ENCODE measurements at regions not wholly inside any gene's neighbourhood (a gene's known extent, or its start where the extent isn't known, plus 50 kb on each side); places are given as distances from the start of the nearest gene placed in this dataset.

- Histone ChIP-seq H3K27ac (ENCODE audit: low read length) (peak overlapping the region; percentile 67), H3K27me3 (ENCODE audit: control insufficient read depth, insufficient read depth, low read length) (no peaks in the 10 kb centered on the region), H3K4me1 (ENCODE audit: control insufficient read depth, insufficient read depth, low read length) (peaks cover 70% of the 10 kb centered on the region), H3K4me3 (ENCODE audit: low read depth in 2 of 2, low read length in 2 of 2) (no peak overlapping the region), H3K9me3 (ENCODE audit: control insufficient read depth, insufficient read depth, low read depth, low read length) (no peaks in the 10 kb centered on the region), H3K36me3 (ENCODE audit: control insufficient read depth, insufficient read depth, low read length) (no peaks in the 10 kb centered on the region)
- BruUV-seq (replicated peaks) = no TSS peak
- intact Hi-C loops (cut with micrococcal nuclease; ENCODE audit: unreplicated experiment) (no loop called here), in situ Hi-C loops (cut with HindIII; ENCODE audit: low pct_unique_long_range_greater_than_20kb, low sequenced_read_pairs) (no loop called here)
- CTCF ChIA-PET = no interaction called here
- DNase-seq (ENCODE audit: low read depth, low spot score) (no peak), ATAC-seq (no peak)
- TF ChIP-seq TCF7L2 (IDR thresholded peaks at IDR 0.05; ENCODE audit: low read depth, low read length) (no peak), CTCF (IDR thresholded peaks at IDR 0.05) (no peak), SIN3A (IDR thresholded peaks at IDR 0.05; ENCODE audit: borderline replicate concordance, insufficient read depth, low read depth, low read length) (no peak)
- POLR2A ChIA-PET = no interaction called here
Observed at GRCh38 chr1:9440261-9440660, 99.0 kb upstream of the SLC25A33 start.

- no TSS peak for BruUV-seq (replicated peaks)
- ChIA-PET CTCF (interaction anchor here (1.1 to 1.2 kb wide), 2 partner anchors 12 to 174 kb away, joined by 3 to 4 read pairs; no protein-coding TSS in a partner anchor), POLR2A (interaction anchor here (0.6 kb wide), 1 partner anchor 40 kb away, joined by 10 read pairs; no protein-coding TSS in a partner anchor)
- Histone ChIP-seq H3K9me3 (ENCODE audit: control insufficient read depth, insufficient read depth, low read depth, low read length) (no peaks in the 10 kb centered on the region), H3K27ac (ENCODE audit: low read length) (peak overlapping the region; percentile 67), H3K27me3 (ENCODE audit: control insufficient read depth, insufficient read depth, low read length) (no peaks in the 10 kb centered on the region), H3K4me3 (ENCODE audit: low read depth in 2 of 2, low read length in 2 of 2) (no peak overlapping the region), H3K36me3 (ENCODE audit: control insufficient read depth, insufficient read depth, low read length) (no peaks in the 10 kb centered on the region), H3K4me1 (ENCODE audit: control insufficient read depth, insufficient read depth, low read length) (peaks cover 65% of the 10 kb centered on the region)
- TF ChIP-seq REST (IDR thresholded peaks at IDR 0.05; ENCODE audit: insufficient read depth in 1 of 2, low read depth in 2 of 2, low read length in 1 of 2) = no peak
- intact Hi-C loops (cut with micrococcal nuclease; ENCODE audit: unreplicated experiment) (no loop called here), in situ Hi-C loops (cut with HindIII; ENCODE audit: low pct_unique_long_range_greater_than_20kb, low sequenced_read_pairs) (no loop called here)
- ATAC-seq (no peak), DNase-seq (ENCODE audit: low read depth, low spot score) (no peak)
Observed at GRCh38 chr1:9440763-9441194, 98.5 kb upstream of the SLC25A33 start.

GRCh38 chr1:9441451-9442133, 97.7 kb upstream of the SLC25A33 start:
- Histone ChIP-seq H3K27me3 (ENCODE audit: control insufficient read depth, insufficient read depth, low read length) (no peaks in the 10 kb centered on the region), H3K36me3 (ENCODE audit: control insufficient read depth, insufficient read depth, low read length) (no peaks in the 10 kb centered on the region), H3K4me3 (ENCODE audit: low read depth in 2 of 2, low read length in 2 of 2) (peak overlapping the region in 1 of 2 experiments; percentile 15; a peak in 1 of 4 replicates), H3K9me3 (ENCODE audit: control insufficient read depth, insufficient read depth, low read depth, low read length) (no peaks in the 10 kb centered on the region), H3K4me1 (ENCODE audit: control insufficient read depth, insufficient read depth, low read length) (peaks cover 57% of the 10 kb centered on the region), H3K27ac (ENCODE audit: low read length) (peak overlapping the region; percentile 67)
- in situ Hi-C loops (cut with HindIII; ENCODE audit: low pct_unique_long_range_greater_than_20kb, low sequenced_read_pairs) (no loop called here), intact Hi-C loops (cut with micrococcal nuclease; ENCODE audit: unreplicated experiment) (no loop called here)
- DNase-seq (ENCODE audit: low read depth, low spot score) (no peak), ATAC-seq (peak; percentile 27; the same call in 1 of the 2 replicates)
- CTCF ChIA-PET = interaction anchor here (0.5 to 1.2 kb wide), 5 partner anchors 11 to 175 kb away, joined by 3 to 5 read pairs (median 4); no protein-coding TSS in a partner anchor
- POLR2A ChIA-PET = interaction anchor here (0.6 kb wide), 2 partner anchors 28 to 39 kb away, joined by 4 to 10 read pairs; no protein-coding TSS in a partner anchor
- no TSS peak for BruUV-seq (replicated peaks)
- no peak for TF ChIP-seq TCF7L2 (IDR thresholded peaks at IDR 0.05; ENCODE audit: low read depth, low read length)
- TF ChIP-seq POLR2AphosphoS5 (IDR thresholded peaks at IDR 0.05; ENCODE audit: low read depth, low read length) = no peak
- TF ChIP-seq REST (IDR thresholded peaks at IDR 0.05; ENCODE audit: insufficient read depth in 1 of 2, low read depth in 2 of 2, low read length in 1 of 2) = no peak
- TF ChIP-seq SIN3A (IDR thresholded peaks at IDR 0.05; ENCODE audit: borderline replicate concordance, insufficient read depth, low read depth, low read length) = no peak
